ENCODE measurements at regions not wholly inside any gene's neighbourhood (a gene's known extent, or its start where the extent isn't known, plus 50 kb on each side); places are given as distances from the start of the nearest gene placed in this dataset.

DNA sequence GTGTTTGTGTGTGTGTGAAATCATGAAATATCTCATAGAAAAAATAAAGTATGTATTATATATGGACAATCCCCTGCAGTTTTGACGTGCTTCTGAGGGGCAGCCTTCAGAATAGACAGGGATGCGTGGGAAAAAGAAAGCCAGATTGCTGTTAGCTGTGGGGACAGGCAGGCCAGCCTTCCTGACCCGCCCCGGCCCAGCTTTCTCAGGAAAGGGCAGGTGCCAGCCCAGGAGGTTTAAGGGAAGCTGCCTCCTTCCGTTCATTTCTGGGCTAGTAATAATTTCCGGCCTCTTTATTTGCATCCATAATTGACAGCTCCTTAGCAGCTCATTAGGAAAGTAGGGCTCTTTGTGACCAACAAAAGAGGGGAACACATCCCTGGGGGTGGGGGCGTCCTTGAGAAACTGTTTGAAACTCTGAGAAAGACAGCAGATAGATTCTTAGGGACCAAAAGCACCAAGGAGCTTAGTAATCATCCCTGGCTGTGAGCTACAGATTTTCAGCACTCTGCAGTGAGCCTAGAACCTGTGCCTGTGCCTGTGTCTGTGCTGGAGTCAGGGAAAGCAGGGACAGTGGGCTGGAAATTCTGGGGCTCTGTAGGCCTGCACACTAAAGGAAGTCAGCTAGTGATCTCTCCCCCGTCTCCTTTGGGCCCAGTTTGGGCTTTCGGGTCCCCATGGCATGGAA, 632.9 kb upstream of the CADM1 start:
- H3K27me3 Mint-ChIP-seq (ENCODE audit: low read depth), result peaks cover 2% of the 10 kb centered on the region
- H3K9me3 Mint-ChIP-seq, result peaks cover 14% of the 10 kb centered on the region
- DNase-seq (ENCODE audit: low spot score in 2 of 2, unreplicated experiment in 2 of 2), result no peak
- no peak overlapping the region for H3K27ac Mint-ChIP-seq
- no peak overlapping the region for H3K4me3 Mint-ChIP-seq
- H3K36me3 Mint-ChIP-seq, result no peaks in the 10 kb centered on the region
- TF ChIP-seq, protein P1, sequence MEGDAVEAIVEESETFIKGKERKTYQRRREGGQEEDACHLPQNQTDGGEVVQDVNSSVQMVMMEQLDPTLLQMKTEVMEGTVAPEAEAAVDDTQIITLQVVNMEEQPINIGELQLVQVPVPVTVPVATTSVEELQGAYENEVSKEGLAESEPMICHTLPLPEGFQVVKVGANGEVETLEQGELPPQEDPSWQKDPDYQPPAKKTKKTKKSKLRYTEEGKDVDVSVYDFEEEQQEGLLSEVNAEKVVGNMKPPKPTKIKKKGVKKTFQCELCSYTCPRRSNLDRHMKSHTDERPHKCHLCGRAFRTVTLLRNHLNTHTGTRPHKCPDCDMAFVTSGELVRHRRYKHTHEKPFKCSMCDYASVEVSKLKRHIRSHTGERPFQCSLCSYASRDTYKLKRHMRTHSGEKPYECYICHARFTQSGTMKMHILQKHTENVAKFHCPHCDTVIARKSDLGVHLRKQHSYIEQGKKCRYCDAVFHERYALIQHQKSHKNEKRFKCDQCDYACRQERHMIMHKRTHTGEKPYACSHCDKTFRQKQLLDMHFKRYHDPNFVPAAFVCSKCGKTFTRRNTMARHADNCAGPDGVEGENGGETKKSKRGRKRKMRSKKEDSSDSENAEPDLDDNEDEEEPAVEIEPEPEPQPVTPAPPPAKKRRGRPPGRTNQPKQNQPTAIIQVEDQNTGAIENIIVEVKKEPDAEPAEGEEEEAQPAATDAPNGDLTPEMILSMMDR (IDR thresholded peaks at IDR 0.05; ENCODE audit: unreplicated experiment), result no peak
- no peaks in the 10 kb centered on the region for H3K4me1 Mint-ChIP-seq

DNA sequence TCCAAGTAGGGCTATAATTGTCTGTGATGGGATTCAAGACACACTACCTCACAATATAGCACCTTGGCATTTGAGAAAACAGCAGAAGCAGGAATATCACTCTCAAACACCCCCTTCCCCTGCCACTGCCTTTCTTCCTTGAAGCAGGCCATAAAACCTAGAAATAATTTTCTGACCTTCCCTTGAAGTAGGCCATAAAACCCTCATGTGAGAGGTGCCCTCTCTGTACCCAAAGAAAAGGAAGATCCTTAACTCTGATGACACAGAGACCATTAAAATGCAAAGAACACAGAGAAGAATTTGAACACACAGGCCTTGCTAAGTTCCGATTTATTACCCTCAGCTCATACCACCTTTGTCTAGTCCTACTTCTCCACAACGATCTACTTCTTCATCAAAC, 631.7 kb upstream of the CADM1 start:
- peaks cover 2% of the 10 kb centered on the region for H3K27me3 Mint-ChIP-seq (ENCODE audit: low read depth)

DNA sequence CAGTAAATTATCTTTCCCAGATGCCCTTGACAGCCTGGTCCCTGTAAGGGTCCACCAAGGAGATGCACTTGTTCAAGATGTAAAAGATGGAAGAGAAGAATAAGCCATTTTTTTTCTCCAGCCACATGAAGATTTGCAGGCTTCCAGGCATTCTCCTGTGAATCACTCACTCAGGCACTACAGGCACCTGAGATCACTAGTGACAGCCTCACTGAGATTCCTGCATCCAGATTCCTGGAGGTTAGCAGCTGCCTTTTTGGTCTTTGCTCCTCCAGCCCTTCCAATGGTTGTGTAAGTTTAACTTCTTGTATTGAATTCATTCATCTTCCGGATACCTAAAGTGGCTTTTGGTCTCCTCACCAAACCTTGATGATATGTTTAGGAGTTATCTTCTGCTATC, 630.2 kb upstream of the CADM1 start:
- Mint-ChIP-seq H3K4me1 (no peaks in the 10 kb centered on the region), H3K4me3 (no peak overlapping the region), H3K36me3 (no peaks in the 10 kb centered on the region), H3K9me3 (no peaks in the 10 kb centered on the region), H3K27me3 (ENCODE audit: low read depth) (peaks cover 2% of the 10 kb centered on the region), H3K27ac (no peak overlapping the region)
- DNase-seq (ENCODE audit: low spot score in 2 of 2, unreplicated experiment in 2 of 2), result no peak
- TF ChIP-seq, protein P1 (IDR thresholded peaks at IDR 0.05; ENCODE audit: unreplicated experiment), result no peak

More for the DNA sequence above, 631.7 kb upstream of the CADM1 start:
- H3K27ac Mint-ChIP-seq, result no peak overlapping the region
- peaks cover 3% of the 10 kb centered on the region for H3K9me3 Mint-ChIP-seq
- TF ChIP-seq, protein P1 (IDR thresholded peaks at IDR 0.05; ENCODE audit: unreplicated experiment), result no peak
- no peaks in the 10 kb centered on the region for H3K36me3 Mint-ChIP-seq
- no peak overlapping the region for H3K4me3 Mint-ChIP-seq
- no peak for DNase-seq (ENCODE audit: low spot score in 2 of 2, unreplicated experiment in 2 of 2)
- no peaks in the 10 kb centered on the region for H3K4me1 Mint-ChIP-seq

DNA sequence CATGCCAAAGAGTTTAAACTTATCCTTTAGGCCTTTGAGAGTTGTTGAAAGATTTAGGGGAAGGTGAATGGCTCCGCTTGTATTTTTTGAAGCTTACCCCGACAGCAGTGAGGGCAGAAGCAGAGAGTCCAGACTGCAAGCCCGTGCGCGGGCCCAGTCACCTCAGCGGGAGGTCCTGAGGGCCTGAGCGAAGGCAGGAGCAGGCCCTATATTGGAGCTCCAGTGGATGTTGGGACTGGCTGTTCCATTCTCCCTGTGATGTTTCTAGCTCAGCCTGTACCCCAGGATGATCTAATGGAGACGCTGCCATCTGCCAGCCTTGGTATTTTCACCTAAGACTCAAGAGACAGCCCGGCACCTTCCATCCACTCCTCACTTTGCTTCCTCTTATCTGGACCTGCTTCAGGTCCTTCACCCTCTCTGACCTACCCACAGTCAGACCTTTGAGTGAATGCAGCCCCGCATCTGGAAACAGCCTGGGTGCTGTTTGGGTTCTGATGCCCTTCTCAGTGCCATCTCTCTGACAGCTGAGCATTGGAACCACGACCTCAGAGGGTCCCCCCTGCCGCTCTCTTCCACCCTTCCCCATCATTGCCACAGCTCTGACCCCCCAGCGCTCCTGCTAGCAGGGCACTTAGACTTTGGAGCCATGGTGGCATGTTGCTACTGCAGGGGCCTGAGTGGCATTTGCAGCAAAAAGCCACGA, 628.2 kb upstream of the CADM1 start:
- H3K4me3 Mint-ChIP-seq, result no peak overlapping the region
- no peak overlapping the region for H3K27ac Mint-ChIP-seq
- no peaks in the 10 kb centered on the region for H3K27me3 Mint-ChIP-seq (ENCODE audit: low read depth)
- H3K36me3 Mint-ChIP-seq, result no peaks in the 10 kb centered on the region
- H3K4me1 Mint-ChIP-seq, result no peaks in the 10 kb centered on the region
- DNase-seq (ENCODE audit: low spot score in 2 of 2, unreplicated experiment in 2 of 2), result no peak
- TF ChIP-seq, protein P1 (IDR thresholded peaks at IDR 0.05; ENCODE audit: unreplicated experiment), result no peak
- H3K9me3 Mint-ChIP-seq, result no peaks in the 10 kb centered on the region

DNA sequence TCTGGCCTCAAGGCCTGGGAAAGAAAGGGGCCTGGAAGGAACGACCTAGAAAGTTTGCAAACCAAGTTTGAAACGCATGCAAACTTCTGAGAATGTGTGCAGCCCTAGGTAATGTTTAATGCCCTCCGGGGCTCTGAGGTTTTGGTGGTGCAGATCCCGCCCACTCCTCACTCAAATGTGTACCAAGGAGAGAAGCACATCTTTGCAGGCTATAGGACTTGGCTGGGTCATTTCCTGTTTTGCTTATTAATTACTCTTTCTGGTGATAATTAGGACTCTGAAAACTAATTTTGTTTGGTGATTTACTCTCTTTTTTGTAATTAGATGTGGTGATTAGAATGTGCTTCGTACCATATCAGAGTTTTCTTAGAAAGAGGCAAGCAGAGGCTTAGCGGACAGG, 625.9 kb upstream of the CADM1 start:
- H3K9me3 Mint-ChIP-seq, result no peaks in the 10 kb centered on the region
- no peaks in the 10 kb centered on the region for H3K4me1 Mint-ChIP-seq
- no peak overlapping the region for H3K27ac Mint-ChIP-seq
- TF ChIP-seq, protein P1 (IDR thresholded peaks at IDR 0.05; ENCODE audit: unreplicated experiment), result no peak
- no peak overlapping the region for H3K4me3 Mint-ChIP-seq
- H3K36me3 Mint-ChIP-seq, result no peaks in the 10 kb centered on the region
- H3K27me3 Mint-ChIP-seq (ENCODE audit: low read depth), result no peaks in the 10 kb centered on the region
- no peak for DNase-seq (ENCODE audit: low spot score in 2 of 2, unreplicated experiment in 2 of 2)

All from mesothelial cell of epicardium (in vitro differentiated cells).